WTC11 (cell line): ENCODE measurements at regions not wholly inside any gene's neighbourhood (a gene's known extent, or its start where the extent isn't known, plus 50 kb on each side); places are given as distances from the start of the nearest gene placed in this dataset.

Experiments used
- ATAC-seq: fragments of 200-7000 bp; cut with Tn5 transposase; 2 replicates; pipeline ENCODE4 v1.10.0; 2021; ENCODE audit warnings: mild to moderate bottlenecking, moderate library complexity
- CTCF ChIA-PET: fragments of 300-600 bp; sonication (Branson Sonifier 250); formaldehyde crosslinking; loops from one replicate; lab custom pipeline; 2021; ENCODE audit warnings: antibody characterized with exemption; lab: Charles Lee
- POLR2A ChIA-PET: fragments of 350-600 bp; sonication (Branson Sonifier 250); formaldehyde crosslinking; loops from one replicate; lab custom pipeline; 2021; ENCODE audit warnings: antibody characterized with exemption; lab: Charles Lee
- DNase-seq: peaks from one replicate; pipeline ENCODE4 v3.0.0; 2021; ENCODE audit warnings: low spot score
- H3K27ac Mint-ChIP-seq: 2 replicates; pipeline ENCODE4 v1.8.0; 2021; ENCODE audit warnings: mixed read lengths
- H3K27me3 Mint-ChIP-seq: 2 replicates; pipeline ENCODE4 v1.8.0; 2021; ENCODE audit warnings: low read depth, mild to moderate bottlenecking, moderate library complexity, mixed read lengths
- H3K36me3 Mint-ChIP-seq: 2 replicates; pipeline ENCODE4 v1.8.0; 2021; ENCODE audit warnings: mixed read lengths
- H3K4me1 Mint-ChIP-seq: 2 replicates; pipeline ENCODE4 v1.8.0; 2022; ENCODE audit warnings: mixed read lengths
- H3K4me3 Mint-ChIP-seq: 2 replicates; pipeline ENCODE4 v1.8.0; 2021; ENCODE audit warnings: mild to moderate bottlenecking, moderate library complexity, mixed read lengths
- H3K9me3 Mint-ChIP-seq: 2 replicates; pipeline ENCODE4 v1.8.0; 2021; ENCODE audit warnings: mixed read lengths
- CREB1 ChIP-seq: sonication (generic); formaldehyde crosslinking; IDR thresholded peaks from 2 replicates; pipeline ENCODE4 v1.8.0; 2023; ENCODE audit warnings: mild to moderate bottlenecking, missing genetic modification reagents
- ELF4 ChIP-seq: sonication (generic); formaldehyde crosslinking; IDR thresholded peaks from 2 replicates; pipeline ENCODE4 v1.8.1; 2022; ENCODE audit warnings: low read depth, mild to moderate bottlenecking, moderate library complexity, missing genetic modification reagents
- FOXJ3 ChIP-seq: sonication (generic); formaldehyde crosslinking; IDR thresholded peaks from 2 replicates; pipeline ENCODE4 v1.9.0; 2021; ENCODE audit warnings: missing genetic modification reagents, mild to moderate bottlenecking, borderline replicate concordance
- JAZF1 ChIP-seq: fragments of 250-450 bp; sonication (Bioruptor Pico); IDR thresholded peaks from 2 replicates; pipeline ENCODE4 v1.9.0; 2021; ENCODE audit warnings: moderate library complexity, mild to moderate bottlenecking, inconsistent platforms
- JUN ChIP-seq: sonication (generic); formaldehyde crosslinking; IDR thresholded peaks from 2 replicates; pipeline ENCODE4 v1.8.0; 2023; ENCODE audit warnings: mild to moderate bottlenecking, missing genetic modification reagents
- NR2C2 ChIP-seq: sonication (generic); formaldehyde crosslinking; IDR thresholded peaks from 2 replicates; pipeline ENCODE4 v1.8.0; 2022; ENCODE audit warnings: mild to moderate bottlenecking, missing genetic modification reagents
- TEAD1 ChIP-seq: sonication (generic); formaldehyde crosslinking; IDR thresholded peaks from 2 replicates; pipeline ENCODE4 v1.8.0; 2022; ENCODE audit warnings: mild to moderate bottlenecking, missing genetic modification reagents
- ZNF121 ChIP-seq: sonication (generic); formaldehyde crosslinking; IDR thresholded peaks from 2 replicates; pipeline ENCODE4 v1.8.0; 2023; ENCODE audit warnings: missing genetic modification reagents
- ZNF138 ChIP-seq: sonication (generic); formaldehyde crosslinking; conservative IDR thresholded peaks from 2 replicates; pipeline ENCODE4 v1.8.1; 2022; ENCODE audit warnings: mild to moderate bottlenecking, moderate library complexity, missing genetic modification reagents
- ZNF219 ChIP-seq: sonication (generic); formaldehyde crosslinking; IDR thresholded peaks from 2 replicates; pipeline ENCODE4 v1.8.0; 2023; ENCODE audit warnings: missing genetic modification reagents, mild to moderate bottlenecking, borderline replicate concordance
- ZNF263 ChIP-seq: sonication (generic); formaldehyde crosslinking; IDR thresholded peaks from 2 replicates; pipeline ENCODE4 v1.8.1; 2022; ENCODE audit warnings: low read depth, mild to moderate bottlenecking, moderate library complexity, missing genetic modification reagents
- ZNF671 ChIP-seq: fragments of 250-450 bp; sonication (Bioruptor Pico); IDR thresholded peaks from 2 replicates; pipeline ENCODE4 v1.8.0; 2021; ENCODE audit warnings: mild to moderate bottlenecking
- TF ChIP-seq, protein P1 (sequence below): fragments of 250-450 bp; sonication (Bioruptor Pico); IDR thresholded peaks from 2 replicates; pipeline ENCODE4 v1.8.0; 2021; ENCODE audit warnings: mild to moderate bottlenecking
- TF ChIP-seq, protein P2 (sequence below): sonication (generic); formaldehyde crosslinking; IDR thresholded peaks from 2 replicates; pipeline ENCODE4 v1.8.1; 2023; ENCODE audit warnings: mild to moderate bottlenecking, missing genetic modification reagents
- TF ChIP-seq, protein P3 (sequence below): sonication (generic); formaldehyde crosslinking; IDR thresholded peaks from 2 replicates; pipeline ENCODE4 v1.8.1; 2022; ENCODE audit warnings: low read depth, missing genetic modification reagents, borderline replicate concordance
- TF ChIP-seq, protein P4 (sequence below): fragments of 250-450 bp; sonication (Bioruptor Pico); IDR thresholded peaks from 2 replicates; pipeline ENCODE4 v1.9.0; 2021; ENCODE audit warnings: mild to moderate bottlenecking, borderline replicate concordance
- TF ChIP-seq, protein P5 (sequence below): sonication (generic); formaldehyde crosslinking; IDR thresholded peaks from 2 replicates; pipeline ENCODE4 v1.8.0; 2023; ENCODE audit warnings: mild to moderate bottlenecking, missing genetic modification reagents
- TF ChIP-seq, protein P6 (sequence below): sonication (generic); formaldehyde crosslinking; IDR thresholded peaks from 2 replicates; pipeline ENCODE4 v1.8.1; 2023; ENCODE audit warnings: mild to moderate bottlenecking, missing genetic modification reagents, moderate library complexity

DNA sequence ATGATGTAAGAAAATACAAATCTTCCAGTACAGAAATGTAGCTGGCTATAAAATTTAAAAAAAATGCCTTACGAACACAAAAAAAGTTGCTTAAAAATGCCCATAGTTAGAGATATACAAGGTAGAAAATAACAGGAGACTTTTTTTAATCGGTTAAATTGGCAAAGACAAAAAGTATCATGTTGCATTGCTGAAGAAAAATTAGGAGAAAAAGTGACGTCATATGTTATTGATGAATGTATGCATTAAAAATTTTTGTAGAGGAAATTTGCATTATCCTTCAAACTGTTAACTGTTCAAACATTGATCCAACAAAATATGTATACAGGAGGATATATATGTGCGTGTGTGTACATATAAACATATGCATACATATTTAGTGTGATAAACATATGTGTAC, 1634.4 kb upstream of the PCDH7 start:
- ChIA-PET POLR2A (no interaction called here), CTCF (no interaction called here)
- TF ChIP-seq NR2C2 (CRISPR knock-in tag) (no peak), JAZF1 (no peak), CREB1 (CRISPR knock-in tag) (no peak)
- no peaks in the 10 kb centered on the region for H3K36me3 Mint-ChIP-seq
- no peaks in the 10 kb centered on the region for H3K27me3 Mint-ChIP-seq
- ATAC-seq (no peak), DNase-seq (no peak)
- no peaks in the 10 kb centered on the region for H3K9me3 Mint-ChIP-seq
- H3K27ac Mint-ChIP-seq: no peak overlapping the region
- H3K4me1 Mint-ChIP-seq: no peaks in the 10 kb centered on the region
- no peak overlapping the region for H3K4me3 Mint-ChIP-seq

DNA sequence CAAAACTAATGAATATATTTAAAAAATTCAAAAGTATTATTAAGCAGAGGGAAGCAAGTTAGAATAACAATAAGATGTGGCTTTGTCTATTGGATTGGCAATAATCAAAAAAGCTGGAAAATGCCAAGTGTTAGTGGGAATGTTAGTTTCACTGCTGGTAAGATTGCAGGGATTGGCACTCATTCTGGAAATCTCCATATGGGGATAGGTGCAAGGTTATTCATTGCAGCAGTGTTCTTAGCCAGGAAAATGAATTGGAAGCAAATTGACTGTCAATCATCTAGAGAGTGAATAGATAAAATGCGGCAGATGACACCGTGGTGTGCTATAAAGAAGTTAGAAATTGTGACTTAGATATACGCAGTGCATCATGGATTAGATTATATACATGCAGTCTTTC, 1615.5 kb upstream of the PCDH7 start:
- H3K4me3 Mint-ChIP-seq: no peak overlapping the region
- DNase-seq (no peak), ATAC-seq (no peak)
- H3K9me3 Mint-ChIP-seq: no peaks in the 10 kb centered on the region
- peaks cover 15% of the 10 kb centered on the region for H3K4me1 Mint-ChIP-seq
- no peaks in the 10 kb centered on the region for H3K36me3 Mint-ChIP-seq
- no peak overlapping the region for H3K27ac Mint-ChIP-seq
- no peaks in the 10 kb centered on the region for H3K27me3 Mint-ChIP-seq
- TF ChIP-seq, protein P1, sequence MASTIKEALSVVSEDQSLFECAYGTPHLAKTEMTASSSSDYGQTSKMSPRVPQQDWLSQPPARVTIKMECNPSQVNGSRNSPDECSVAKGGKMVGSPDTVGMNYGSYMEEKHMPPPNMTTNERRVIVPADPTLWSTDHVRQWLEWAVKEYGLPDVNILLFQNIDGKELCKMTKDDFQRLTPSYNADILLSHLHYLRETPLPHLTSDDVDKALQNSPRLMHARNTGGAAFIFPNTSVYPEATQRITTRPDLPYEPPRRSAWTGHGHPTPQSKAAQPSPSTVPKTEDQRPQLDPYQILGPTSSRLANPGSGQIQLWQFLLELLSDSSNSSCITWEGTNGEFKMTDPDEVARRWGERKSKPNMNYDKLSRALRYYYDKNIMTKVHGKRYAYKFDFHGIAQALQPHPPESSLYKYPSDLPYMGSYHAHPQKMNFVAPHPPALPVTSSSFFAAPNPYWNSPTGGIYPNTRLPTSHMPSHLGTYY (CRISPR knock-in tag): no peak
- TF ChIP-seq ZNF138 (no peak), ELF4 (CRISPR knock-in tag) (no peak), ZNF121 (CRISPR knock-in tag) (no peak), ZNF263 (CRISPR knock-in tag) (no peak), TEAD1 (CRISPR knock-in tag) (no peak)
- TF ChIP-seq, protein P2, sequence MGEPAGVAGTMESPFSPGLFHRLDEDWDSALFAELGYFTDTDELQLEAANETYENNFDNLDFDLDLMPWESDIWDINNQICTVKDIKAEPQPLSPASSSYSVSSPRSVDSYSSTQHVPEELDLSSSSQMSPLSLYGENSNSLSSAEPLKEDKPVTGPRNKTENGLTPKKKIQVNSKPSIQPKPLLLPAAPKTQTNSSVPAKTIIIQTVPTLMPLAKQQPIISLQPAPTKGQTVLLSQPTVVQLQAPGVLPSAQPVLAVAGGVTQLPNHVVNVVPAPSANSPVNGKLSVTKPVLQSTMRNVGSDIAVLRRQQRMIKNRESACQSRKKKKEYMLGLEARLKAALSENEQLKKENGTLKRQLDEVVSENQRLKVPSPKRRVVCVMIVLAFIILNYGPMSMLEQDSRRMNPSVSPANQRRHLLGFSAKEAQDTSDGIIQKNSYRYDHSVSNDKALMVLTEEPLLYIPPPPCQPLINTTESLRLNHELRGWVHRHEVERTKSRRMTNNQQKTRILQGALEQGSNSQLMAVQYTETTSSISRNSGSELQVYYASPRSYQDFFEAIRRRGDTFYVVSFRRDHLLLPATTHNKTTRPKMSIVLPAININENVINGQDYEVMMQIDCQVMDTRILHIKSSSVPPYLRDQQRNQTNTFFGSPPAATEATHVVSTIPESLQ (CRISPR knock-in tag): no peak
- TF ChIP-seq, protein P3, sequence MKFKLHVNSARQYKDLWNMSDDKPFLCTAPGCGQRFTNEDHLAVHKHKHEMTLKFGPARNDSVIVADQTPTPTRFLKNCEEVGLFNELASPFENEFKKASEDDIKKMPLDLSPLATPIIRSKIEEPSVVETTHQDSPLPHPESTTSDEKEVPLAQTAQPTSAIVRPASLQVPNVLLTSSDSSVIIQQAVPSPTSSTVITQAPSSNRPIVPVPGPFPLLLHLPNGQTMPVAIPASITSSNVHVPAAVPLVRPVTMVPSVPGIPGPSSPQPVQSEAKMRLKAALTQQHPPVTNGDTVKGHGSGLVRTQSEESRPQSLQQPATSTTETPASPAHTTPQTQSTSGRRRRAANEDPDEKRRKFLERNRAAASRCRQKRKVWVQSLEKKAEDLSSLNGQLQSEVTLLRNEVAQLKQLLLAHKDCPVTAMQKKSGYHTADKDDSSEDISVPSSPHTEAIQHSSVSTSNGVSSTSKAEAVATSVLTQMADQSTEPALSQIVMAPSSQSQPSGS (CRISPR knock-in tag): no peak
- TF ChIP-seq, protein P4, sequence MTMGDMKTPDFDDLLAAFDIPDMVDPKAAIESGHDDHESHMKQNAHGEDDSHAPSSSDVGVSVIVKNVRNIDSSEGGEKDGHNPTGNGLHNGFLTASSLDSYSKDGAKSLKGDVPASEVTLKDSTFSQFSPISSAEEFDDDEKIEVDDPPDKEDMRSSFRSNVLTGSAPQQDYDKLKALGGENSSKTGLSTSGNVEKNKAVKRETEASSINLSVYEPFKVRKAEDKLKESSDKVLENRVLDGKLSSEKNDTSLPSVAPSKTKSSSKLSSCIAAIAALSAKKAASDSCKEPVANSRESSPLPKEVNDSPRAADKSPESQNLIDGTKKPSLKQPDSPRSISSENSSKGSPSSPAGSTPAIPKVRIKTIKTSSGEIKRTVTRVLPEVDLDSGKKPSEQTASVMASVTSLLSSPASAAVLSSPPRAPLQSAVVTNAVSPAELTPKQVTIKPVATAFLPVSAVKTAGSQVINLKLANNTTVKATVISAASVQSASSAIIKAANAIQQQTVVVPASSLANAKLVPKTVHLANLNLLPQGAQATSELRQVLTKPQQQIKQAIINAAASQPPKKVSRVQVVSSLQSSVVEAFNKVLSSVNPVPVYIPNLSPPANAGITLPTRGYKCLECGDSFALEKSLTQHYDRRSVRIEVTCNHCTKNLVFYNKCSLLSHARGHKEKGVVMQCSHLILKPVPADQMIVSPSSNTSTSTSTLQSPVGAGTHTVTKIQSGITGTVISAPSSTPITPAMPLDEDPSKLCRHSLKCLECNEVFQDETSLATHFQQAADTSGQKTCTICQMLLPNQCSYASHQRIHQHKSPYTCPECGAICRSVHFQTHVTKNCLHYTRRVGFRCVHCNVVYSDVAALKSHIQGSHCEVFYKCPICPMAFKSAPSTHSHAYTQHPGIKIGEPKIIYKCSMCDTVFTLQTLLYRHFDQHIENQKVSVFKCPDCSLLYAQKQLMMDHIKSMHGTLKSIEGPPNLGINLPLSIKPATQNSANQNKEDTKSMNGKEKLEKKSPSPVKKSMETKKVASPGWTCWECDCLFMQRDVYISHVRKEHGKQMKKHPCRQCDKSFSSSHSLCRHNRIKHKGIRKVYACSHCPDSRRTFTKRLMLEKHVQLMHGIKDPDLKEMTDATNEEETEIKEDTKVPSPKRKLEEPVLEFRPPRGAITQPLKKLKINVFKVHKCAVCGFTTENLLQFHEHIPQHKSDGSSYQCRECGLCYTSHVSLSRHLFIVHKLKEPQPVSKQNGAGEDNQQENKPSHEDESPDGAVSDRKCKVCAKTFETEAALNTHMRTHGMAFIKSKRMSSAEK: no peak
- POLR2A ChIA-PET: interaction anchor here (0.6 kb wide), 1 partner anchor 571 kb away, joined by 3 read pairs; no protein-coding TSS in a partner anchor
- CTCF ChIA-PET: no interaction called here

DNA sequence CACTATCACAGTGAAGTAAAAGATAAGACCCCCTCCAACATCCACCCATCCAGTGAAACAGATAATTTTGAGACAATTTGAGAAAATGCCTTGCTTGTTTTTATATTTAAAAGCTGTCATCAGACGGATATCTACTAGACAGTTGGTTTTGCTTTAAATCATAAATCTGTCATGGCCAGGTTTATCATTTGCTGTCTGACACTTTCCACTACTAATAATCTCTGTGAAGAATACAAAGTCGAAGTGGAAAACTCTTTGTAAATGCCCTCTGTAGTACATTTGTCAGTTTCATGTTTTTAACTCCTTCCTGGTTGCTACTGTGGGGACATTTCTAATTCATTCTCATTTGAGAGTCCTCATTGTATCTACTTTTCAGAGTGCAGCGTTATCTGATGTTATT, 1606.2 kb upstream of the PCDH7 start:
- CTCF ChIA-PET: no interaction called here
- ATAC-seq: no peak
- no peak for TF ChIP-seq JUN (CRISPR knock-in tag)
- TF ChIP-seq FOXJ3 (CRISPR knock-in tag): no peak
- TF ChIP-seq, protein P5, sequence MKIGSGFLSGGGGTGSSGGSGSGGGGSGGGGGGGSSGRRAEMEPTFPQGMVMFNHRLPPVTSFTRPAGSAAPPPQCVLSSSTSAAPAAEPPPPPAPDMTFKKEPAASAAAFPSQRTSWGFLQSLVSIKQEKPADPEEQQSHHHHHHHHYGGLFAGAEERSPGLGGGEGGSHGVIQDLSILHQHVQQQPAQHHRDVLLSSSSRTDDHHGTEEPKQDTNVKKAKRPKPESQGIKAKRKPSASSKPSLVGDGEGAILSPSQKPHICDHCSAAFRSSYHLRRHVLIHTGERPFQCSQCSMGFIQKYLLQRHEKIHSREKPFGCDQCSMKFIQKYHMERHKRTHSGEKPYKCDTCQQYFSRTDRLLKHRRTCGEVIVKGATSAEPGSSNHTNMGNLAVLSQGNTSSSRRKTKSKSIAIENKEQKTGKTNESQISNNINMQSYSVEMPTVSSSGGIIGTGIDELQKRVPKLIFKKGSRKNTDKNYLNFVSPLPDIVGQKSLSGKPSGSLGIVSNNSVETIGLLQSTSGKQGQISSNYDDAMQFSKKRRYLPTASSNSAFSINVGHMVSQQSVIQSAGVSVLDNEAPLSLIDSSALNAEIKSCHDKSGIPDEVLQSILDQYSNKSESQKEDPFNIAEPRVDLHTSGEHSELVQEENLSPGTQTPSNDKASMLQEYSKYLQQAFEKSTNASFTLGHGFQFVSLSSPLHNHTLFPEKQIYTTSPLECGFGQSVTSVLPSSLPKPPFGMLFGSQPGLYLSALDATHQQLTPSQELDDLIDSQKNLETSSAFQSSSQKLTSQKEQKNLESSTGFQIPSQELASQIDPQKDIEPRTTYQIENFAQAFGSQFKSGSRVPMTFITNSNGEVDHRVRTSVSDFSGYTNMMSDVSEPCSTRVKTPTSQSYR (CRISPR knock-in tag): no peak
- TF ChIP-seq, protein P6, sequence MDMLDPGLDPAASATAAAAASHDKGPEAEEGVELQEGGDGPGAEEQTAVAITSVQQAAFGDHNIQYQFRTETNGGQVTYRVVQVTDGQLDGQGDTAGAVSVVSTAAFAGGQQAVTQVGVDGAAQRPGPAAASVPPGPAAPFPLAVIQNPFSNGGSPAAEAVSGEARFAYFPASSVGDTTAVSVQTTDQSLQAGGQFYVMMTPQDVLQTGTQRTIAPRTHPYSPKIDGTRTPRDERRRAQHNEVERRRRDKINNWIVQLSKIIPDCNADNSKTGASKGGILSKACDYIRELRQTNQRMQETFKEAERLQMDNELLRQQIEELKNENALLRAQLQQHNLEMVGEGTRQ (CRISPR knock-in tag): no peak
- no peak for TF ChIP-seq ZNF671 (CRISPR knock-in tag)
- no peak for TF ChIP-seq ZNF219 (CRISPR knock-in tag)

More for the DNA sequence above, 1606.2 kb upstream of the PCDH7 start:
- Mint-ChIP-seq H3K4me3 (no peak overlapping the region), H3K36me3 (no peaks in the 10 kb centered on the region), H3K27ac (no peak overlapping the region), H3K4me1 (no peaks in the 10 kb centered on the region), H3K9me3 (no peaks in the 10 kb centered on the region), H3K27me3 (no peaks in the 10 kb centered on the region)
- POLR2A ChIA-PET: no interaction called here
- DNase-seq: no peak
